ENCODE measurements at regions not wholly inside any gene's neighbourhood (a gene's known extent, or its start where the extent isn't known, plus 50 kb on each side); places are given as distances from the start of the nearest gene placed in this dataset.

DNA sequence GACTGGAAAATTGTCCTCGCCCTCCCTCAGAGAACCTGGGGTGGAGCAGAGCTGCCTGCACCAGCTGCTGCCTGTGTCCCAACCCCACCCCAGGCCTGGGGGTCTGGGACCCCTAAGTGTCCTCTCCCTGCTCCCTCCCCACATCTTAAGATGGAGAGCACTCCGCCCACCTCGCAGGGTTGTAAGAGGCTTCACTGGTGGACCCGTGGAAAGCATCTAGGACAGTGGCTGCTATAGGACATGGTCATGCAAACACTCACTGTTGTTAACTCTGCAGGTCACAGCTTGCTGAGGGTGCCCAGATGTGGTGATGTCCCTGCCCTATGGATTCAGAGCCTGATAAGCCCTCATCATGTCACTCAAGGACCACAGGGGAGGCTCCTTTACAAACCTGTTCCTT is 62.0 kb upstream of the ARNT2 start:
- TF ChIP-seq, protein P1, sequence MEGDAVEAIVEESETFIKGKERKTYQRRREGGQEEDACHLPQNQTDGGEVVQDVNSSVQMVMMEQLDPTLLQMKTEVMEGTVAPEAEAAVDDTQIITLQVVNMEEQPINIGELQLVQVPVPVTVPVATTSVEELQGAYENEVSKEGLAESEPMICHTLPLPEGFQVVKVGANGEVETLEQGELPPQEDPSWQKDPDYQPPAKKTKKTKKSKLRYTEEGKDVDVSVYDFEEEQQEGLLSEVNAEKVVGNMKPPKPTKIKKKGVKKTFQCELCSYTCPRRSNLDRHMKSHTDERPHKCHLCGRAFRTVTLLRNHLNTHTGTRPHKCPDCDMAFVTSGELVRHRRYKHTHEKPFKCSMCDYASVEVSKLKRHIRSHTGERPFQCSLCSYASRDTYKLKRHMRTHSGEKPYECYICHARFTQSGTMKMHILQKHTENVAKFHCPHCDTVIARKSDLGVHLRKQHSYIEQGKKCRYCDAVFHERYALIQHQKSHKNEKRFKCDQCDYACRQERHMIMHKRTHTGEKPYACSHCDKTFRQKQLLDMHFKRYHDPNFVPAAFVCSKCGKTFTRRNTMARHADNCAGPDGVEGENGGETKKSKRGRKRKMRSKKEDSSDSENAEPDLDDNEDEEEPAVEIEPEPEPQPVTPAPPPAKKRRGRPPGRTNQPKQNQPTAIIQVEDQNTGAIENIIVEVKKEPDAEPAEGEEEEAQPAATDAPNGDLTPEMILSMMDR (IDR thresholded peaks at IDR 0.05; ENCODE audit: insufficient read depth, low read depth, low read length) = no peak

DNA sequence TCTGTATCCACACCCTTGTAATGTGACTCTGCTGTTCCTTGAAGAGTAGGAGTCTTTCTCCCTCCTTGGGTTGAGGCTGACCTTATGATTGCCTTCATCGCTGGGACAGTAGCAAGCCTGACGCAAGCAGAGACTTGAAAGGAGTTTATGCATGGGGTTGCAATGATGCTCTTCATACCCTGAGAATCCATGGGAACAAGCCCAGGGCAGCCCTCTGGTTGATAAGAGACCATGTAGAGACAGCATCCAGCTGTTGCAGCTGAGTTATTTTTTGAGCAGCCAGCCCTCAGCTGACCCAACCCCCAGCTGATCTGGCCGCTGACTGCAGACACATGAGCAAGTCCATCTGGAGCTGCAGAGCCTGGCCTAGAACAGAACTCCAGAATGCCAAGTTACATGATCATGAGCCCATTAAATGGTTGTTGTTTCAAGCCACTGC is 60.6 kb upstream of the ARNT2 start:
- TF ChIP-seq, protein P1 (IDR thresholded peaks at IDR 0.05; ENCODE audit: insufficient read depth, low read depth, low read length) = no peak
- peaks cover 10% of the 10 kb centered on the region for H3K27me3 ChIP-seq (ENCODE audit: control insufficient read depth, insufficient read depth, low read length)
- POLR2A ChIA-PET = no interaction called here
- no peak for DNase-seq (ENCODE audit: low read depth)
- no peaks in the 10 kb centered on the region for H3K36me3 ChIP-seq (ENCODE audit: control insufficient read depth, insufficient read depth, low read length)
- CTCF ChIA-PET = interaction anchor here (0.9 kb wide), 2 partner anchors 10 to 25 kb away, joined by 3 to 4 read pairs; no protein-coding TSS in a partner anchor
- no peak overlapping the region for H3K4me3 ChIP-seq (ENCODE audit: low read depth, low read length)

More for the DNA sequence above, 62.0 kb upstream of the ARNT2 start:
- Histone ChIP-seq H3K4me3 (ENCODE audit: low read depth, low read length) (no peak overlapping the region), H3K36me3 (ENCODE audit: control insufficient read depth, insufficient read depth, low read length) (no peaks in the 10 kb centered on the region), H3K27me3 (ENCODE audit: control insufficient read depth, insufficient read depth, low read length) (peaks cover 10% of the 10 kb centered on the region)
- POLR2A ChIA-PET = no interaction called here
- DNase-seq (ENCODE audit: low read depth) = no peak
- CTCF ChIA-PET = no interaction called here

DNA sequence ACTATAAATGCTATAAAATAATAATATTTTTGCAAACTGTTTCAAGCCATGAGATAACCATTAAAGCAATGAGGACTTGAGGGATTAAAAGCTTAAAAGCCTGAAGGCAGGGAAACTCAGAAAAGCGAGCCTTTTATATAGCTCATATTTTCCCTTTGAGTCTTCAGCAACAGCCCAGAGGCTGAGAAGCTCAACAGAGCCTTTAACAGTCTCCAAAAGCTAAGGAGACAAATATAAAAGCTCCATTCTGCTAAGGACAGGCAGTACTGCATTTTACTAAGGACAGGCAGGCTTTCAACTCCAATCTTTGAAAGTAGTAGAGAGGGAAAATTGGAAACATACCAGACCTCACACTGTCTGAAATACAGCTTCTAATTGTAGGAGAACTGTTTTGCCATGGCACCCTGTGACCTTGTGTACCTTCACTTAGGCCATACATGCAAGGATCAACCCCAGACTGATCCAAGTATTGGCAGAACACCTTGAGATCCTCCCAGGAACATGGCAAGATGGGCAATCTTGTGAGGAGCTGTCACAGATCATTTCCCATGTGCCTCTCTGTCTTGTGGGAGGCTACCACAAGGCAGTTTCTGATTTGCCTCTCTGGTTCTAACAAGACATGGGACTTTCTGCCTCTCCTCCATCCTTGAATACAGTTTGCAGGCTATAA is 53.1 kb upstream of the ARNT2 start:
- no peak overlapping the region for H3K4me3 ChIP-seq (ENCODE audit: low read depth, low read length)
- POLR2A ChIA-PET = no interaction called here
- DNase-seq (ENCODE audit: low read depth) = no peak
- no peaks in the 10 kb centered on the region for H3K36me3 ChIP-seq (ENCODE audit: control insufficient read depth, insufficient read depth, low read length)
- peaks cover 7% of the 10 kb centered on the region for H3K27me3 ChIP-seq (ENCODE audit: control insufficient read depth, insufficient read depth, low read length)
- CTCF ChIA-PET = no interaction called here
- TF ChIP-seq, protein P1 (IDR thresholded peaks at IDR 0.05; ENCODE audit: insufficient read depth, low read depth, low read length) = no peak
